Muscle layer of duodenum (tissue), 2 donors: ENCODE measurements at regions not wholly inside any gene's neighbourhood (a gene's known extent, or its start where the extent isn't known, plus 50 kb on each side); places are given as distances from the start of the nearest gene placed in this dataset.
"Not testable (repeated sequence)": the region's sequence is repeated elsewhere in the genome, so short reads cannot be mapped to it uniquely, and the experiment has no call there.

Source experiments
- H3K27ac ChIP-seq: one replicate; pipeline ENCODE4 v1.7.0; 2013; ENCODE audit warnings: mild to moderate bottlenecking, low read length
- H3K27me3 ChIP-seq: one replicate; pipeline ENCODE4 v1.7.0; 2013; ENCODE audit warnings: low read depth, mild to moderate bottlenecking, control low read depth, low read length
- H3K36me3 ChIP-seq, 2 donors: one replicate each; pipeline ENCODE4 v1.7.0; 2013; ENCODE audit warnings: low read length in 2 of 2, control low read depth in 1 of 2, mild to moderate bottlenecking in 1 of 2; ENCODE audit not compliant: insufficient read depth in 2 of 2, control insufficient read depth in 1 of 2
- H3K4me1 ChIP-seq, 2 donors: one replicate each; pipeline ENCODE4 v1.7.0; 2013; ENCODE audit warnings: low read length in 2 of 2, mild to moderate bottlenecking in 2 of 2, control low read depth in 1 of 2, moderate library complexity in 1 of 2; ENCODE audit not compliant: insufficient read depth in 2 of 2, control insufficient read depth in 1 of 2
- H3K4me3 ChIP-seq, 2 donors: one replicate each; pipeline ENCODE4 v1.7.0; 2013; ENCODE audit warnings: low read length in 2 of 2, low read depth in 1 of 2, mild to moderate bottlenecking in 1 of 2
- H3K9me3 ChIP-seq, 2 donors: one replicate each; pipeline ENCODE4 v1.7.0; 2013; ENCODE audit warnings: low read length in 2 of 2, control low read depth in 1 of 2, mild to moderate bottlenecking in 1 of 2; ENCODE audit not compliant: control insufficient read depth in 1 of 2
- donor health status: healthy.

DNA sequence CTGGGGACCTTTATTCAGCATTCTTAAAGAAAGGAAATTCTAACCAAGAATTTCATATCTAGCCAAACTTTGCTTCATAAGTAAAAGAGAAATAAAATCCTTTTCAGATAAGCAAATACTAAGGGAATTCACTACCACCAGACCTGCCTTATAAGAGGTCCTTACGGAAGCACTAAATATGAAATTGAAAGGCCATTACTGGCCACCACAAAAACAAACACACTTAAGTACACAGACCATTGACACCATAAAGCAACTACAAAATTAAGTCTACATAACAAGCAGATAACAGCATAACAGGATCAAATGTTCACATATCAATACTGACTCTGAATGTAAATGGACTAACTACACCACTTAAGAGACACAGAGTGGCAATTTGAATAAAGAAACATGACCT is 361.4 kb upstream of the POU5F2 start:
- H3K27me3 ChIP-seq = no peaks in the 10 kb centered on the region

DNA sequence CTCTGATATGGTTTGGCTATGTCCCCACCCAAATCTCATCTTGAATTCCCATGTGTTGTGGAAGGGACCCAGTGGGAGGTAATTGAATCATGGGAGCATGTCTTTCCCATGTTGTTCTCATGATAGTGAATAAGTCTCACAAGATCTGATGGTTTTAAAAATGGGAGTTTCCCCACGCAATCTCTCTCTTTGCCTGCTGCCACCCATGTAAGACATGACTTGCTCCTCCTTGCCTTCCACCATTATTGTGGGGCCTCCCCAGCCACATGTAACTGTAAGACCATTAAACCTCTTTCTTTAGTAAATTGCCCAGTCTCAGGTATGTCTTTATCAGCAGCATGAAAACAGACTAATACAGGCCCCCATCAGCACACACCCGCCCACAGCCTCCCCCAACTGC is 356.0 kb upstream of the POU5F2 start:
- not testable (repeated sequence) for H3K36me3 ChIP-seq, H3K27me3 ChIP-seq, H3K27ac ChIP-seq, H3K9me3 ChIP-seq, H3K4me1 ChIP-seq, H3K4me3 ChIP-seq

More for the DNA sequence above, 361.4 kb upstream of the POU5F2 start:
- Histone ChIP-seq H3K36me3 (peaks cover 0 to 7% of the 10 kb centered on the region in 2 donors), H3K4me3 (no peak overlapping the region), H3K4me1 (no peaks in the 10 kb centered on the region), H3K9me3 (peaks cover 0 to 13% of the 10 kb centered on the region in 2 donors), H3K27ac (no peak overlapping the region)

DNA sequence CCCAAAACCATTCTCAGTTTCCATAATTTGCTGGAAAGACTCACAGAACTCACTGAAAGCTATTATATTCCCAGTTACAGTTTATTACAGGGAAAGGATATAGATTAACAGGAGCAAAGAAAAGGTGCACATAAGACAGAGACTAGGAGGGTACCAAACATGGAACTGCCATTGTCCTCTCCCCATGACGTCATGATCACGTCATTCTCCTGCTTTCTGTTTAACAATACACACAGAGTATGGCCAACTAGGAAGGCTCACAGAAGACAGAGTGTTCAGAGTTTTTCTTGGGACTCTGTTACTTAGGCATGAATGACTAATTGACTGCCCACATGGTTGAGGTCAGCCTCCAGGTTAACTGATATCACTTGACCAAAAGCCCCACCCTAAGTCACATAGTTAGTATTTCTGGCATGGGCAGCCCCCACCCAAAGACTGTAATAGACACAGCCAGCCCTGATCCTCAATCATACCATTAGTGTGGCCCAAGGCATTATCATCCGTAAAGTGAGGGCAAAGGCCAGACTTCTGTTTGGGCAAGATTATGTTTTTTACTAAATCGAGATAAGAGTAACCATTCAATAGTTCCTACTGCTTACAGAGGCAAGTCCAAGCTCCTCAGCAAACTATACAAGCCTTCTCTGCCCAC is 353.5 kb upstream of the POU5F2 start:
- no peaks in the 10 kb centered on the region for H3K4me1 ChIP-seq
- H3K27ac ChIP-seq = no peak overlapping the region
- no peaks in the 10 kb centered on the region for H3K36me3 ChIP-seq
- H3K9me3 ChIP-seq = peaks cover 0 to 2% of the 10 kb centered on the region in 2 donors
- no peaks in the 10 kb centered on the region for H3K27me3 ChIP-seq
- H3K4me3 ChIP-seq = no peak overlapping the region

DNA sequence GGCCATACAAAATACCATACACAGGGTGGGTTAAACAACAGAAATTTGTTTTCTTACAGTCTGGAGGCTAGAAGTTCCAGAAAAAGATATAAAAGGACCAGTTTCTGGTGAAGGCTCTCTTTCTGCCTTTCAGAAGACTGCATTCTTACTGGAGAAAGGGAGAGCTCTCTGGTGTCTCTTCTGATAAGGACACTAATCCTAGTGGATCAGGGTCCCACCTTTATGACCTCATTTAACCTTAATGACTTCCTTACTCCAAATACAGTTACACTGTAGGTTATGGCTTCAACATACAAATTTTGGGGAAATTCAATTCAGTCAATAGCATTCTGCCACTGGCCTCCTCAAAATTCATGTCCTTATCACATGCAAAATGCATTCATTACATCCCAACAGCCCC is 351.9 kb upstream of the POU5F2 start:
- peaks cover 0 to 2% of the 10 kb centered on the region in 2 donors for H3K9me3 ChIP-seq
- no peaks in the 10 kb centered on the region for H3K27me3 ChIP-seq
- no peak overlapping the region for H3K4me3 ChIP-seq
- no peaks in the 10 kb centered on the region for H3K4me1 ChIP-seq
- H3K27ac ChIP-seq = no peak overlapping the region
- no peaks in the 10 kb centered on the region for H3K36me3 ChIP-seq

DNA sequence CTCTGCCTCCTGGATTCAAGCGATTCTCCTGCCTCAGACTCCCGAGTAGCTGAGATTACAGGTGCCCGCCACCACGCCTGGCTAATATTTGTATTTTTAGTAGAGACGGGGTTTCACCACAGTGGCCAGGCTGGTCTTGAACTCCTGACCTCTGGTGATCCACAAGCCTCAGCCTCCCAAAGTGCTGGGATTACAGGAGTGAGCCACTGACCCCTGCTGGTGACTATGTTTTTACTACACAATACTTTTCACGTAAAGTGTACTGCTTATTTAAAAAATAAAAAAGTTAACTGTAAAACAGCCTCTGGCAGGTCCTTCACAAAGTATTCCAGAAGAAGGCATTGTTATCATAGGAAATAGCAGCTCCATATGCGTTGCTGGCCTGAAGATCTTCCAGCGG is 345.2 kb upstream of the POU5F2 start:
- H3K4me3 ChIP-seq, H3K9me3 ChIP-seq, H3K4me1 ChIP-seq, H3K27me3 ChIP-seq, H3K36me3 ChIP-seq, H3K27ac ChIP-seq: not testable (repeated sequence)

DNA sequence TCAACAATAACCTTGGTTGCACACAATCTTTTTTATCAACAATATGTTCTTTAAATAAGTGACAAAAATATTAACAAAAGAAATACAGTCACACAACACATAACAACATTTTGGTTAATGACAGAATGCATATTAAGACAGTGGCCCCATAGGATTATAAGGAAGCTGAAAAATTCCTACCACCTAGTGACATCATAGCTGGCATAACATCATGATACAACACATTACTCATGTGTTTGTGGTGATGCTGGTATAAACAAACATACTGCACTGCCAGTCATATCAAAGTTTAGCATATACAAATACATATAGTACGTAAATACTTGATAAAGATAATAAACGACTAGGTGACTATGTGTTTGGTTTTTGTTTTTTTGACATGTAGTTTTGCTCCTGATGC is 344.8 kb upstream of the POU5F2 start:
- peaks cover 0 to 2% of the 10 kb centered on the region in 2 donors for H3K9me3 ChIP-seq
- H3K36me3 ChIP-seq = no peaks in the 10 kb centered on the region
- H3K27ac ChIP-seq = no peak overlapping the region
- no peaks in the 10 kb centered on the region for H3K4me1 ChIP-seq
- H3K4me3 ChIP-seq = no peak overlapping the region
- no peaks in the 10 kb centered on the region for H3K27me3 ChIP-seq

DNA sequence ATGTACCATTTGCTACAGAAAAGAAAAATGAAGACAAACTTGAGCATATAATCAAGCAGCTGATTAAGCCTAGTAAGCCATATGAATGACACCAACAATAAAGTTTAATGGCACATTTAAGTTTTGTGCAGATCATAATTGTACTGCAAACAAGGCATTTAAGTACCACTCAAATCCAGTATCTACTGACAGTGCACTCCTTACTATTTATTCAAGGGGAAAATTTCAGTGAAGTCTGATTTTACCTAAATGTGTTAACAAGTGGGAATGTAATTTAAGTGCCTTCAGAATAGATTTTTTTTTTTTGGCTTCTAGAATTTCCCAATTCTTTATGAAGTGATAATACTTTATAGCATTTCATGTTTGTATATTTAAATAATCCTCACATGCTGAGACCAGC is 341.0 kb upstream of the POU5F2 start:
- Histone ChIP-seq H3K9me3 (no peaks in the 10 kb centered on the region), H3K4me1 (peaks cover 0 to 5% of the 10 kb centered on the region in 2 donors), H3K27me3 (no peaks in the 10 kb centered on the region), H3K36me3 (no peaks in the 10 kb centered on the region), H3K27ac (no peak overlapping the region), H3K4me3 (no peak overlapping the region)

DNA sequence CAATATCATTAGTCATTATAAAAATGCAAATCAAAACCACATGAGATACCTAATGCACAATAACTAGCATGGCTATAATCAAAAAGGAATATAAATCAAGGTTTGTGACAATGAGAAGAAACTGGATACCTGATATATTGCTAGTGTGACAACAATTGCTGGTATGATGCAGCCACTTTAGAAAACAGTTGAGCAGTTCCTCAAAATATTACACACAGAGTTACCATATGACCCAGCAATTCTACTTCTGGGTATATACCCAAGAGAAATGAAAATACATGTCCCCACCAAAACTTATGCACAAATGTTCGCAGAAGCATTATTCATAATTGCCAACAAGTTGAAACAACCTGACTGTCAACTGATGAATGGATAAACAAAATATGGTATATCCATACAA is 339.7 kb upstream of the POU5F2 start:
- Histone ChIP-seq H3K36me3 (no peaks in the 10 kb centered on the region), H3K27ac (no peak overlapping the region), H3K4me1 (peaks cover 0 to 6% of the 10 kb centered on the region in 2 donors), H3K27me3 (no peaks in the 10 kb centered on the region), H3K4me3 (no peak overlapping the region), H3K9me3 (no peaks in the 10 kb centered on the region)

DNA sequence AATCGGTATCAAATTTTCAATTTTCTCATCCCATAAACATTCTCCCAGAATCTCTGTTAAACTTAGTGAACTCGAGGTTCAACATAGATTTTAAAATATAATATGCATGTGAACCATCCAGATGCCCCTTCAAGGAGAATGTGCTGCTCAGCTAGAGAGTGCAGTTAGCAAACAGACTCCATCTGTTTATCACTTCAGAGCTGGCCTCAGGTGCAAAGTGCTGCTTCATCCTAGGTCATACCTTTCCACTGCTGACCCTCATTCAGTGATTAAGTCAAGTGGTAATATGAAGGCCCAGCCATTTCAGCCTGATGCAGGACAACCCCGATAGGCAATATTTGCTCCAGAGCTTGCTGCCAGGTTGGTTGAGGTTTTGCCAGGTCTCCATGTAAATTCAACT is 339.0 kb upstream of the POU5F2 start:
- Histone ChIP-seq H3K36me3 (no peaks in the 10 kb centered on the region), H3K9me3 (no peaks in the 10 kb centered on the region), H3K4me1 (peaks cover 0 to 6% of the 10 kb centered on the region in 2 donors), H3K27me3 (no peaks in the 10 kb centered on the region), H3K27ac (no peak overlapping the region), H3K4me3 (no peak overlapping the region)

DNA sequence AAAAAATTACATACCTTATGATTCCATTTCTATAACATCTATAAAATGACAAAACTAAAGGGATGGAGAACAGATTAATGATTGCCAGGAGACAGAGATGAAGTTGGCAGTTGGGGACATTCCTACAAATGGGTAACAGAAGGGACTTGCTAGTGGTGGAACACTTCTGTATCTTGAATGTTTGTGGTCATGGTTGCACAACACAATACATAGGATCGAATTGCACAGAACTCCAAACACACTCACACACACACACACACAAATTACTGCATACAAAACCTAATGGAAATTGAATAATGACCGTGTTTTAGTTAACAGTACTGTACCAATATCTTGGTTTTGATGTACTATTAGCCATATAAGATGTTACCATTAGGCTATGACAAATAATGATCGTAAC is 330.7 kb upstream of the POU5F2 start:
- Histone ChIP-seq H3K27ac (no peak overlapping the region), H3K36me3 (peaks cover 0 to 6% of the 10 kb centered on the region in 2 donors), H3K4me3 (no peak overlapping the region), H3K9me3 (peaks cover 0 to 4% of the 10 kb centered on the region in 2 donors), H3K4me1 (peaks cover 0 to 9% of the 10 kb centered on the region in 2 donors), H3K27me3 (no peaks in the 10 kb centered on the region)

DNA sequence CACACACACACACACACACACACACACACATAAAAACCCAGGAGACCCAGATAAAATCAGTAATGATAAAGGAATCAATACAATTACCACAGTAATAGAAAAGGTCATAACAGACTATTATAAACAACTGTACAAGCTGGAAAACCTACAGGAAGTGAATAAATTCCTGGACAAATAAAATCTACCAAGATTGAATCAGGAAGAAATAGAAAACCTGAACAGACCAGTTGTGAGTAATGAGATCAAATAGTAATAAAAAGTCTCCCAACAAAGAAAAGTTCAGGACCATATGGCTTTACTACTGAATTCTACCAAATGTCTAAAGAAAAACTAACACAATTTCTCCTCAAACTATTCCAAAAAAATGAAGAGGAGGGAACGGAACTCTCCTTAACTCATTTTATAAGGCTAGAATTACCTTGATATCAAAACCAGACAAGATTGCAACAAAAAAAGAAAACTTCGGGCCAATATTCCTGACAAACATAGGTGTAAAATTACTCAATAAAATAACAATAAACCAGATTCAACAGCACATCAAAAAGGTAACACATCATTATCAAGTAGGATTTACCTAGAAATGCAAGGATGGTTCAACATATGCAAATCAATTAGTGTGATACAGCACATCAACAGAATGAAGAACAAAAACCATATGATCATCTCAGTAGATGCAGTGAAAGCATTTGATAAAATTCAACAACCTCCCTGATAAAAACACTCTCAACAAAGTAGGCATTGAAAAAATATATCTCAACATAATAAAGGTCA is 325.2 kb upstream of the POU5F2 start:
- peaks cover 5 to 27% of the 10 kb centered on the region in 2 donors for H3K9me3 ChIP-seq
- no peaks in the 10 kb centered on the region for H3K27me3 ChIP-seq
- H3K27ac ChIP-seq = no peak overlapping the region
- no peaks in the 10 kb centered on the region for H3K4me1 ChIP-seq
- H3K36me3 ChIP-seq = peaks cover 0 to 10% of the 10 kb centered on the region in 2 donors
- H3K4me3 ChIP-seq = no peak overlapping the region
